HEK293 (cell line): ENCODE measurements at regions not wholly inside any gene's neighbourhood (a gene's known extent, or its start where the extent isn't known, plus 50 kb on each side); places are given as distances from the start of the nearest gene placed in this dataset.

Experiments
- MYNN ChIP-seq: fragments of 450-650 bp; formaldehyde crosslinking; IDR thresholded peaks from 2 replicates; pipeline ENCODE4 v1.5.1; 2016; ENCODE audit warnings: missing biosample characterization, missing genetic modification characterization, borderline replicate concordance
- ZFP41 ChIP-seq: fragments of 450-650 bp; formaldehyde crosslinking; IDR thresholded peaks from 2 replicates; pipeline ENCODE4 v1.5.1; 2016; ENCODE audit warnings: missing biosample characterization, missing genetic modification characterization, borderline replicate concordance
- ZNF202 ChIP-seq: fragments of 450-650 bp; formaldehyde crosslinking; IDR thresholded peaks from 2 replicates; pipeline ENCODE4 v1.5.1; 2016; ENCODE audit warnings: missing biosample characterization, missing genetic modification characterization, borderline replicate concordance
- ZNF23 ChIP-seq: fragments of 450-650 bp; formaldehyde crosslinking; IDR thresholded peaks from 2 replicates; pipeline ENCODE4 v1.5.1; 2016; ENCODE audit warnings: missing biosample characterization, missing genetic modification characterization, borderline replicate concordance
- ZNF239 ChIP-seq: fragments of 450-650 bp; formaldehyde crosslinking; IDR thresholded peaks from 2 replicates; pipeline ENCODE4 v1.5.1; 2016; ENCODE audit warnings: missing biosample characterization, missing genetic modification characterization
- ZNF544 ChIP-seq: fragments of 450-650 bp; formaldehyde crosslinking; IDR thresholded peaks from 2 replicates; pipeline ENCODE4 v1.5.0; 2017; ENCODE audit warnings: missing biosample characterization, missing genetic modification characterization
- ZNF785 ChIP-seq: fragments of 450-650 bp; formaldehyde crosslinking; IDR thresholded peaks from 2 replicates; pipeline ENCODE4 v1.5.1; 2016; ENCODE audit warnings: missing biosample characterization, missing genetic modification characterization
- TF ChIP-seq, protein P1 (sequence below): fragments of 450-650 bp; formaldehyde crosslinking; IDR thresholded peaks from 2 replicates; pipeline ENCODE4 v1.5.1; 2016; ENCODE audit warnings: missing biosample characterization, missing genetic modification characterization

DNA sequence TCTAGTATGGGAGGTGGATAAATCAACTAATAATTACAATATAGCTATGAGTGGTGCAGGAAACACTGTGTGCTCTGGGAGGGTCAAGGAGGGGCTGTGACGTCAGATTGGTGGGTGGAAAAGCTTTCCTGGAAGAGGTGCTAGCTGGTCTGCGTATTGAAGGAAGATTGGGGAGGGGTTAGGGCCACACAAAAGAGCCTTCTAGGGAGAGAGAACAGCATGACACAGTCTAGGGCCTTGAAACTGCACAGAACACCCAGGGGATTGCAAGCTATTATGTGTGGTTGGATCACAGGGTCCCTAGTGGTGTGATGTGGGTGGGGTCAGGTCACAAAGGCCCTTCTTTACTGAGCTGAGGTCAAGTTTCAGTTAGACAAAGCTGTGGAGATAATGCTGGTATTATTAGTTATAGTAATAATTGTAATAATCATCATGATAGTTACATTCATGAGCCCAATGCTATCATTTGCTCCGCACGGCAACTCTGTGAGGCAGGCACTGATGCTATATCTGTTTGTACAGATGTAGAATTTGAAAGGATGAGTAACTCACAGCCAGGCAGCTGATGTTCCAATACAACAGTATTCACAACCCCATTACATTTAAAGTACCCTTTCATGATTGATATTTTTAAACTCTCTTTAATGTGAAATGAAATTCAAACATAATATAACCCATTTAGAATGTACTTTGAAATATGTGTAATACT, 197.4 kb upstream of the IL12B start:
- TF ChIP-seq, protein P1, sequence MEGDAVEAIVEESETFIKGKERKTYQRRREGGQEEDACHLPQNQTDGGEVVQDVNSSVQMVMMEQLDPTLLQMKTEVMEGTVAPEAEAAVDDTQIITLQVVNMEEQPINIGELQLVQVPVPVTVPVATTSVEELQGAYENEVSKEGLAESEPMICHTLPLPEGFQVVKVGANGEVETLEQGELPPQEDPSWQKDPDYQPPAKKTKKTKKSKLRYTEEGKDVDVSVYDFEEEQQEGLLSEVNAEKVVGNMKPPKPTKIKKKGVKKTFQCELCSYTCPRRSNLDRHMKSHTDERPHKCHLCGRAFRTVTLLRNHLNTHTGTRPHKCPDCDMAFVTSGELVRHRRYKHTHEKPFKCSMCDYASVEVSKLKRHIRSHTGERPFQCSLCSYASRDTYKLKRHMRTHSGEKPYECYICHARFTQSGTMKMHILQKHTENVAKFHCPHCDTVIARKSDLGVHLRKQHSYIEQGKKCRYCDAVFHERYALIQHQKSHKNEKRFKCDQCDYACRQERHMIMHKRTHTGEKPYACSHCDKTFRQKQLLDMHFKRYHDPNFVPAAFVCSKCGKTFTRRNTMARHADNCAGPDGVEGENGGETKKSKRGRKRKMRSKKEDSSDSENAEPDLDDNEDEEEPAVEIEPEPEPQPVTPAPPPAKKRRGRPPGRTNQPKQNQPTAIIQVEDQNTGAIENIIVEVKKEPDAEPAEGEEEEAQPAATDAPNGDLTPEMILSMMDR: no peak
- TF ChIP-seq ZNF544: no peak
- TF ChIP-seq ZNF202 (tag by site-specific recombination): no peak
- TF ChIP-seq ZNF239 (tag by site-specific recombination): no peak
- no peak for TF ChIP-seq ZNF23 (tag by site-specific recombination)
- no peak for TF ChIP-seq ZFP41 (tag by site-specific recombination)
- TF ChIP-seq ZNF785 (tag by site-specific recombination): no peak
- no peak for TF ChIP-seq MYNN (tag by site-specific recombination)
